Fibroblast of skin of abdomen (primary cell): ENCODE measurements at regions not wholly inside any gene's neighbourhood (a gene's known extent, or its start where the extent isn't known, plus 50 kb on each side); places are given as distances from the start of the nearest gene placed in this dataset.

ENCODE experiments used
- DNase-seq: peaks from one replicate; pipeline ENCODE4 v3.0.0-alpha.2; 2013

GRCh38 chr17:71349908-71350600 is 770.8 kb upstream of the SOX9 start:
- DNase-seq: no peak

GRCh38 chr17:71360301-71360700 is 760.5 kb upstream of the SOX9 start:
- DNase-seq: no peak

- DNase-seq: peak; percentile 73
These were observed 759.0 kb upstream of the SOX9 start for GRCh38 chr17:71361656-71362450.

GRCh38 chr17:71363661-71364060 is 757.2 kb upstream of the SOX9 start:
- no peak for DNase-seq

GRCh38 chr17:71371809-71372208 is 749.0 kb upstream of the SOX9 start:
- DNase-seq: no peak

- DNase-seq: no peak
These were observed 744.9 kb upstream of the SOX9 start for GRCh38 chr17:71375948-71376347.

- no peak for DNase-seq
These were observed 743.9 kb upstream of the SOX9 start for GRCh38 chr17:71376933-71377332.

- no peak for DNase-seq
These were observed 742.8 kb upstream of the SOX9 start for GRCh38 chr17:71378036-71378435.

GRCh38 chr17:71378741-71379140 is 742.1 kb upstream of the SOX9 start:
- DNase-seq: no peak

- DNase-seq: no peak
These were observed 741.3 kb upstream of the SOX9 start for GRCh38 chr17:71379512-71379911.

- DNase-seq: no peak
These were observed 740.3 kb upstream of the SOX9 start for GRCh38 chr17:71380535-71380934.

- no peak for DNase-seq
These were observed 739.9 kb upstream of the SOX9 start for GRCh38 chr17:71380936-71381335.

- no peak for DNase-seq
These were observed 737.7 kb upstream of the SOX9 start for GRCh38 chr17:71383091-71383490.

- no peak for DNase-seq
These were observed 733.4 kb upstream of the SOX9 start for GRCh38 chr17:71387456-71387855.

GRCh38 chr17:71392715-71393567 is 727.9 kb upstream of the SOX9 start:
- DNase-seq: peak; percentile 86

GRCh38 chr17:71395901-71396300 is 724.9 kb upstream of the SOX9 start:
- no peak for DNase-seq

- DNase-seq: no peak
These were observed 724.1 kb upstream of the SOX9 start for GRCh38 chr17:71396711-71397110.

- no peak for DNase-seq
These were observed 722.8 kb upstream of the SOX9 start for GRCh38 chr17:71398025-71398424.

- DNase-seq: peak; percentile 79
These were observed 722.0 kb upstream of the SOX9 start for GRCh38 chr17:71398800-71399219.

GRCh38 chr17:71399221-71399620 is 721.6 kb upstream of the SOX9 start:
- no peak for DNase-seq

GRCh38 chr17:71399649-71400048 is 721.2 kb upstream of the SOX9 start:
- DNase-seq: no peak

- DNase-seq: no peak
These were observed 718.8 kb upstream of the SOX9 start for GRCh38 chr17:71402007-71402406.

- no peak for DNase-seq
These were observed 718.1 kb upstream of the SOX9 start for GRCh38 chr17:71402661-71403141.
